ENCODE measurements at regions not wholly inside any gene's neighbourhood (a gene's known extent, or its start where the extent isn't known, plus 50 kb on each side); places are given as distances from the start of the nearest gene placed in this dataset.

DNA sequence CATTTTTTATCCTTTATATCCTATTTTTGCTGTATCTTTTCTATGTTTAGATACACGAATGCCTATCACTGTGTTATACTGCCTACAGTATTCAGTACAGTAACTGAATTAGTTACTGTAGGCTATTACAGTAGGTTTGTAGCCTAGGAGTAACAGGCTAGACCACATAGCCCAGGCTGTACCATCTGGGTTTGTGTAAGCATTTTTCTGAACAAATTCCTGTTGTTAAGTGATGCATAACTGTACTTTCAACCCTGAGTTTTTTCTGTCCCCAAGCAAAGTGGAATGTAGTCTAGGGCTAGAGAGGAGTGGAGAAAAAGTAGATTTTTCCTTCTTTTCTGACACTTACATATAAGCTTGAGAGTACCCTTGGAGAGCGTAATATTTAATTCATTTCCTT, 282.1 kb downstream of the HS3ST3B1 start:
- no peak overlapping the region for H3K27ac Mint-ChIP-seq (ENCODE audit: unreplicated experiment)
- H3K4me3 Mint-ChIP-seq (ENCODE audit: unreplicated experiment), result no peak overlapping the region
- H3K9me3 ChIP-seq, result no peaks in the 10 kb centered on the region
- no peaks in the 10 kb centered on the region for H3K27me3 Mint-ChIP-seq (ENCODE audit: insufficient read depth, unreplicated experiment)
- no peaks in the 10 kb centered on the region for H3K27me3 ChIP-seq (replicated peaks; ENCODE audit: control insufficient read depth, insufficient read depth, low read length)
- POLR2A ChIA-PET, result no interaction called here
- TF ChIP-seq, protein P1, sequence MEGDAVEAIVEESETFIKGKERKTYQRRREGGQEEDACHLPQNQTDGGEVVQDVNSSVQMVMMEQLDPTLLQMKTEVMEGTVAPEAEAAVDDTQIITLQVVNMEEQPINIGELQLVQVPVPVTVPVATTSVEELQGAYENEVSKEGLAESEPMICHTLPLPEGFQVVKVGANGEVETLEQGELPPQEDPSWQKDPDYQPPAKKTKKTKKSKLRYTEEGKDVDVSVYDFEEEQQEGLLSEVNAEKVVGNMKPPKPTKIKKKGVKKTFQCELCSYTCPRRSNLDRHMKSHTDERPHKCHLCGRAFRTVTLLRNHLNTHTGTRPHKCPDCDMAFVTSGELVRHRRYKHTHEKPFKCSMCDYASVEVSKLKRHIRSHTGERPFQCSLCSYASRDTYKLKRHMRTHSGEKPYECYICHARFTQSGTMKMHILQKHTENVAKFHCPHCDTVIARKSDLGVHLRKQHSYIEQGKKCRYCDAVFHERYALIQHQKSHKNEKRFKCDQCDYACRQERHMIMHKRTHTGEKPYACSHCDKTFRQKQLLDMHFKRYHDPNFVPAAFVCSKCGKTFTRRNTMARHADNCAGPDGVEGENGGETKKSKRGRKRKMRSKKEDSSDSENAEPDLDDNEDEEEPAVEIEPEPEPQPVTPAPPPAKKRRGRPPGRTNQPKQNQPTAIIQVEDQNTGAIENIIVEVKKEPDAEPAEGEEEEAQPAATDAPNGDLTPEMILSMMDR (IDR thresholded peaks at IDR 0.05; ENCODE audit: insufficient read depth in 1 of 2, low read depth in 1 of 2, low read length in 1 of 2, severe bottlenecking in 1 of 2, unreplicated experiment in 1 of 2), result no peak
- H3K4me1 ChIP-seq, result no peaks in the 10 kb centered on the region
- H3K9me3 Mint-ChIP-seq (ENCODE audit: unreplicated experiment), result no peaks in the 10 kb centered on the region
- intact Hi-C loops (cut with micrococcal nuclease; ENCODE audit: unreplicated experiment), result no loop called here
- no peak for DNase-seq
- no peak overlapping the region for H3K4me3 ChIP-seq (ENCODE audit: low read depth, low read length)
- CTCF ChIA-PET, result no interaction called here
- no peaks in the 10 kb centered on the region for H3K4me1 Mint-ChIP-seq (ENCODE audit: low read depth, unreplicated experiment)
- H3K36me3 ChIP-seq (ENCODE audit: control insufficient read depth, insufficient read depth, low read length), result no peaks in the 10 kb centered on the region
- H3K36me3 Mint-ChIP-seq (ENCODE audit: insufficient read depth, unreplicated experiment), result no peaks in the 10 kb centered on the region
- no TSS peak for BruUV-seq (replicated peaks)

- Mint-ChIP-seq H3K4me1 (ENCODE audit: low read depth, unreplicated experiment) (no peaks in the 10 kb centered on the region), H3K27me3 (ENCODE audit: insufficient read depth, unreplicated experiment) (no peaks in the 10 kb centered on the region), H3K9me3 (ENCODE audit: unreplicated experiment) (no peaks in the 10 kb centered on the region), H3K27ac (ENCODE audit: unreplicated experiment) (no peak overlapping the region), H3K4me3 (ENCODE audit: unreplicated experiment) (no peak overlapping the region), H3K36me3 (ENCODE audit: insufficient read depth, unreplicated experiment) (no peaks in the 10 kb centered on the region)
- H3K27me3 ChIP-seq (replicated peaks; ENCODE audit: control insufficient read depth, insufficient read depth, low read length), result no peaks in the 10 kb centered on the region
- no peak for DNase-seq
- no peak overlapping the region for H3K4me3 ChIP-seq (ENCODE audit: low read depth, low read length)
- no peaks in the 10 kb centered on the region for H3K36me3 ChIP-seq (ENCODE audit: control insufficient read depth, insufficient read depth, low read length)
- POLR2A ChIA-PET, result no interaction called here
- CTCF ChIA-PET, result no interaction called here
- TF ChIP-seq, protein P1 (IDR thresholded peaks at IDR 0.05; ENCODE audit: insufficient read depth in 1 of 2, low read depth in 1 of 2, low read length in 1 of 2, severe bottlenecking in 1 of 2, unreplicated experiment in 1 of 2), result no peak
- no peaks in the 10 kb centered on the region for H3K4me1 ChIP-seq
- intact Hi-C loops (cut with micrococcal nuclease; ENCODE audit: unreplicated experiment), result no loop called here
- H3K9me3 ChIP-seq, result no peaks in the 10 kb centered on the region
- no TSS peak for BruUV-seq (replicated peaks)
These were observed 280.4 kb downstream of the HS3ST3B1 start for GRCh38 chr17:14581186-14581830.

GRCh38 chr17:14580499-14580898, 279.6 kb downstream of the HS3ST3B1 start:
- Mint-ChIP-seq H3K27ac (ENCODE audit: unreplicated experiment) (no peak overlapping the region), H3K27me3 (ENCODE audit: insufficient read depth, unreplicated experiment) (peaks cover 3% of the 10 kb centered on the region), H3K4me3 (ENCODE audit: unreplicated experiment) (no peak overlapping the region), H3K9me3 (ENCODE audit: unreplicated experiment) (no peaks in the 10 kb centered on the region), H3K4me1 (ENCODE audit: low read depth, unreplicated experiment) (no peaks in the 10 kb centered on the region), H3K36me3 (ENCODE audit: insufficient read depth, unreplicated experiment) (no peaks in the 10 kb centered on the region)
- Histone ChIP-seq H3K9me3 (no peaks in the 10 kb centered on the region), H3K36me3 (ENCODE audit: control insufficient read depth, insufficient read depth, low read length) (no peaks in the 10 kb centered on the region), H3K27me3 (replicated peaks; ENCODE audit: control insufficient read depth, insufficient read depth, low read length) (no peaks in the 10 kb centered on the region), H3K4me1 (no peaks in the 10 kb centered on the region), H3K4me3 (ENCODE audit: low read depth, low read length) (no peak overlapping the region)
- BruUV-seq (replicated peaks), result no TSS peak
- TF ChIP-seq, protein P1 (IDR thresholded peaks at IDR 0.05; ENCODE audit: insufficient read depth in 1 of 2, low read depth in 1 of 2, low read length in 1 of 2, severe bottlenecking in 1 of 2, unreplicated experiment in 1 of 2), result no peak
- DNase-seq, result no peak
- POLR2A ChIA-PET, result no interaction called here
- CTCF ChIA-PET, result no interaction called here
- intact Hi-C loops (cut with micrococcal nuclease; ENCODE audit: unreplicated experiment), result no loop called here

Measured in Caco-2 (cell line).